ENCODE measurements at regions not wholly inside any gene's neighbourhood (a gene's known extent, or its start where the extent isn't known, plus 50 kb on each side); places are given as distances from the start of the nearest gene placed in this dataset.
"Not testable (repeated sequence)": the region's sequence is repeated elsewhere in the genome, so short reads cannot be mapped to it uniquely, and the experiment has no call there.

GRCh38 chr2:155517362-155517761, 815.2 kb downstream of the NR4A2 start:
- H3K36me3 ChIP-seq (ENCODE audit: control insufficient read depth in 2 of 2, insufficient read depth in 2 of 2, low read length in 2 of 2), result no peaks in the 10 kb centered on the region
- no peak overlapping the region for H3K4me3 ChIP-seq (ENCODE audit: low read length in 2 of 2)
- no peaks in the 10 kb centered on the region for H3K27me3 ChIP-seq (ENCODE audit: control insufficient read depth in 2 of 2, insufficient read depth in 2 of 2, low read length in 2 of 2)
- no peaks in the 10 kb centered on the region for H3K9me3 ChIP-seq (ENCODE audit: control insufficient read depth in 2 of 2, low read length in 2 of 2)
- no peak overlapping the region for H3K27ac ChIP-seq (ENCODE audit: low read depth in 2 of 2, low read length in 2 of 2)
- H3K4me1 ChIP-seq (ENCODE audit: control insufficient read depth in 2 of 2, insufficient read depth in 2 of 2, low read length in 2 of 2), result no peaks in the 10 kb centered on the region
- H3K9ac ChIP-seq (ENCODE audit: low read depth in 1 of 2, low read length in 2 of 2), result no peak overlapping the region

GRCh38 chr2:155513248-155513647, 814.8 kb downstream of the KCNJ3 start:
- H3K27me3 ChIP-seq (ENCODE audit: control insufficient read depth in 2 of 2, insufficient read depth in 2 of 2, low read length in 2 of 2), result no peaks in the 10 kb centered on the region
- no peak overlapping the region for H3K27ac ChIP-seq (ENCODE audit: low read depth in 2 of 2, low read length in 2 of 2)
- no peaks in the 10 kb centered on the region for H3K36me3 ChIP-seq (ENCODE audit: control insufficient read depth in 2 of 2, insufficient read depth in 2 of 2, low read length in 2 of 2)
- no peaks in the 10 kb centered on the region for H3K9me3 ChIP-seq (ENCODE audit: control insufficient read depth in 2 of 2, low read length in 2 of 2)
- no peak overlapping the region for H3K9ac ChIP-seq (ENCODE audit: low read depth in 1 of 2, low read length in 2 of 2)
- no peak overlapping the region for H3K4me3 ChIP-seq (ENCODE audit: low read length in 2 of 2)
- H3K4me1 ChIP-seq (ENCODE audit: control insufficient read depth in 2 of 2, insufficient read depth in 2 of 2, low read length in 2 of 2), result no peaks in the 10 kb centered on the region

- H3K4me1 ChIP-seq (ENCODE audit: control insufficient read depth in 2 of 2, insufficient read depth in 2 of 2, low read length in 2 of 2), result no peaks in the 10 kb centered on the region
- H3K9ac ChIP-seq (ENCODE audit: low read depth in 1 of 2, low read length in 2 of 2), result no peak overlapping the region
- no peaks in the 10 kb centered on the region for H3K27me3 ChIP-seq (ENCODE audit: control insufficient read depth in 2 of 2, insufficient read depth in 2 of 2, low read length in 2 of 2)
- H3K4me3 ChIP-seq (ENCODE audit: low read length in 2 of 2), result no peak overlapping the region
- H3K27ac ChIP-seq (ENCODE audit: low read depth in 2 of 2, low read length in 2 of 2), result no peak overlapping the region
- no peaks in the 10 kb centered on the region for H3K36me3 ChIP-seq (ENCODE audit: control insufficient read depth in 2 of 2, insufficient read depth in 2 of 2, low read length in 2 of 2)
- no peaks in the 10 kb centered on the region for H3K9me3 ChIP-seq (ENCODE audit: control insufficient read depth in 2 of 2, low read length in 2 of 2)
Observed at GRCh38 chr2:155502766-155503165, 804.3 kb downstream of the KCNJ3 start.

- Histone ChIP-seq H3K36me3 (ENCODE audit: control insufficient read depth in 2 of 2, insufficient read depth in 2 of 2, low read length in 2 of 2) (no peaks in the 10 kb centered on the region), H3K27ac (ENCODE audit: low read depth in 2 of 2, low read length in 2 of 2) (no peak overlapping the region), H3K4me3 (ENCODE audit: low read length in 2 of 2) (no peak overlapping the region), H3K9ac (ENCODE audit: low read depth in 1 of 2, low read length in 2 of 2) (no peak overlapping the region), H3K27me3 (ENCODE audit: control insufficient read depth in 2 of 2, insufficient read depth in 2 of 2, low read length in 2 of 2) (no peaks in the 10 kb centered on the region), H3K4me1 (ENCODE audit: control insufficient read depth in 2 of 2, insufficient read depth in 2 of 2, low read length in 2 of 2) (no peaks in the 10 kb centered on the region), H3K9me3 (ENCODE audit: control insufficient read depth in 2 of 2, low read length in 2 of 2) (no peaks in the 10 kb centered on the region)
Observed at GRCh38 chr2:155498106-155498505, 799.6 kb downstream of the KCNJ3 start.

GRCh38 chr2:155494744-155495143, 796.2 kb downstream of the KCNJ3 start:
- Histone ChIP-seq H3K4me1 (ENCODE audit: control insufficient read depth in 2 of 2, insufficient read depth in 2 of 2, low read length in 2 of 2) (no peaks in the 10 kb centered on the region), H3K4me3 (ENCODE audit: low read length in 2 of 2) (no peak overlapping the region), H3K9me3 (ENCODE audit: control insufficient read depth in 2 of 2, low read length in 2 of 2) (no peaks in the 10 kb centered on the region), H3K36me3 (ENCODE audit: control insufficient read depth in 2 of 2, insufficient read depth in 2 of 2, low read length in 2 of 2) (no peaks in the 10 kb centered on the region), H3K27ac (ENCODE audit: low read depth in 2 of 2, low read length in 2 of 2) (no peak overlapping the region), H3K27me3 (ENCODE audit: control insufficient read depth in 2 of 2, insufficient read depth in 2 of 2, low read length in 2 of 2) (no peaks in the 10 kb centered on the region), H3K9ac (ENCODE audit: low read depth in 1 of 2, low read length in 2 of 2) (no peak overlapping the region)

- Histone ChIP-seq H3K4me1 (ENCODE audit: control insufficient read depth in 2 of 2, insufficient read depth in 2 of 2, low read length in 2 of 2) (no peaks in the 10 kb centered on the region), H3K9ac (ENCODE audit: low read depth in 1 of 2, low read length in 2 of 2) (no peak overlapping the region), H3K36me3 (ENCODE audit: control insufficient read depth in 2 of 2, insufficient read depth in 2 of 2, low read length in 2 of 2) (no peaks in the 10 kb centered on the region), H3K4me3 (ENCODE audit: low read length in 2 of 2) (no peak overlapping the region), H3K27me3 (ENCODE audit: control insufficient read depth in 2 of 2, insufficient read depth in 2 of 2, low read length in 2 of 2) (no peaks in the 10 kb centered on the region), H3K27ac (ENCODE audit: low read depth in 2 of 2, low read length in 2 of 2) (no peak overlapping the region), H3K9me3 (ENCODE audit: control insufficient read depth in 2 of 2, low read length in 2 of 2) (no peaks in the 10 kb centered on the region)
Observed at GRCh38 chr2:155485141-155485842, 786.8 kb downstream of the KCNJ3 start.

GRCh38 chr2:155481141-155481540, 782.6 kb downstream of the KCNJ3 start:
- Histone ChIP-seq H3K9ac (ENCODE audit: low read depth in 1 of 2, low read length in 2 of 2) (no peak overlapping the region), H3K36me3 (ENCODE audit: control insufficient read depth in 2 of 2, insufficient read depth in 2 of 2, low read length in 2 of 2) (no peaks in the 10 kb centered on the region), H3K27me3 (ENCODE audit: control insufficient read depth in 2 of 2, insufficient read depth in 2 of 2, low read length in 2 of 2) (no peaks in the 10 kb centered on the region), H3K4me1 (ENCODE audit: control insufficient read depth in 2 of 2, insufficient read depth in 2 of 2, low read length in 2 of 2) (no peaks in the 10 kb centered on the region), H3K4me3 (ENCODE audit: low read length in 2 of 2) (no peak overlapping the region), H3K27ac (ENCODE audit: low read depth in 2 of 2, low read length in 2 of 2) (no peak overlapping the region), H3K9me3 (ENCODE audit: control insufficient read depth in 2 of 2, low read length in 2 of 2) (no peaks in the 10 kb centered on the region)

- not testable (repeated sequence) for H3K9me3 ChIP-seq (ENCODE audit: control insufficient read depth in 2 of 2, low read length in 2 of 2); H3K9ac ChIP-seq (ENCODE audit: low read depth in 1 of 2, low read length in 2 of 2); H3K4me1 ChIP-seq (ENCODE audit: control insufficient read depth in 2 of 2, insufficient read depth in 2 of 2, low read length in 2 of 2); H3K27me3 ChIP-seq (ENCODE audit: control insufficient read depth in 2 of 2, insufficient read depth in 2 of 2, low read length in 2 of 2); H3K4me3 ChIP-seq (ENCODE audit: low read length in 2 of 2); H3K36me3 ChIP-seq (ENCODE audit: control insufficient read depth in 2 of 2, insufficient read depth in 2 of 2, low read length in 2 of 2); H3K27ac ChIP-seq (ENCODE audit: low read depth in 2 of 2, low read length in 2 of 2)
Observed at GRCh38 chr2:155472018-155472417, 773.5 kb downstream of the KCNJ3 start.

- Histone ChIP-seq H3K9me3 (ENCODE audit: control insufficient read depth in 2 of 2, low read length in 2 of 2) (no peaks in the 10 kb centered on the region), H3K4me1 (ENCODE audit: control insufficient read depth in 2 of 2, insufficient read depth in 2 of 2, low read length in 2 of 2) (no peaks in the 10 kb centered on the region), H3K9ac (ENCODE audit: low read depth in 1 of 2, low read length in 2 of 2) (no peak overlapping the region), H3K4me3 (ENCODE audit: low read length in 2 of 2) (no peak overlapping the region), H3K36me3 (ENCODE audit: control insufficient read depth in 2 of 2, insufficient read depth in 2 of 2, low read length in 2 of 2) (no peaks in the 10 kb centered on the region), H3K27me3 (ENCODE audit: control insufficient read depth in 2 of 2, insufficient read depth in 2 of 2, low read length in 2 of 2) (no peaks in the 10 kb centered on the region), H3K27ac (ENCODE audit: low read depth in 2 of 2, low read length in 2 of 2) (no peak overlapping the region)
Observed at GRCh38 chr2:155456222-155456621, 757.7 kb downstream of the KCNJ3 start.

GRCh38 chr2:155442755-155443372, 744.4 kb downstream of the KCNJ3 start:
- Histone ChIP-seq H3K27me3 (ENCODE audit: control insufficient read depth in 2 of 2, insufficient read depth in 2 of 2, low read length in 2 of 2) (no peaks in the 10 kb centered on the region), H3K36me3 (ENCODE audit: control insufficient read depth in 2 of 2, insufficient read depth in 2 of 2, low read length in 2 of 2) (no peaks in the 10 kb centered on the region), H3K4me1 (ENCODE audit: control insufficient read depth in 2 of 2, insufficient read depth in 2 of 2, low read length in 2 of 2) (no peaks in the 10 kb centered on the region), H3K9me3 (ENCODE audit: control insufficient read depth in 2 of 2, low read length in 2 of 2) (no peaks in the 10 kb centered on the region), H3K4me3 (ENCODE audit: low read length in 2 of 2) (no peak overlapping the region), H3K27ac (ENCODE audit: low read depth in 2 of 2, low read length in 2 of 2) (no peak overlapping the region), H3K9ac (ENCODE audit: low read depth in 1 of 2, low read length in 2 of 2) (no peak overlapping the region)

Measured in mucosa of rectum (tissue), 2 donors.